IMR-90 (cell line): ENCODE measurements at regions not wholly inside any gene's neighbourhood (a gene's known extent, or its start where the extent isn't known, plus 50 kb on each side); places are given as distances from the start of the nearest gene placed in this dataset.

Experiments
- ATAC-seq: fragments of 200-7000 bp; cut with Tn5 transposase; 2 replicates; pipeline ENCODE4 v1.9.1; 2020; ENCODE audit warnings: low read depth, mild to moderate bottlenecking, moderate library complexity
- BruUV-seq: library from RNA; stranded (reverse); fragments of 400-500 nt; replicated peaks from 2 replicates; lab custom pipeline; 2021; lab: Mats Ljungman, UMichigan
- CTCF ChIA-PET: fragments of 300-600 bp; formaldehyde crosslinking; extraction: SDS; loops from one replicate; lab custom pipeline; 2021; ENCODE audit warnings: antibody characterized with exemption; lab: Yijun Ruan, JAX
- POLR2A ChIA-PET: fragments of 300-600 bp; sonication (Branson Sonifier 250); formaldehyde crosslinking; loops from one replicate; lab custom pipeline; 2022; ENCODE audit warnings: antibody characterized with exemption; ENCODE audit not compliant: unreplicated experiment; lab: Charles Lee
- DNase-seq: peaks from one replicate; pipeline ENCODE4 v3.0.0; 2013
- H2AFZ ChIP-seq: replicated peaks from 2 replicates; pipeline ENCODE3; 2013; ENCODE audit warnings: low read length, mild to moderate bottlenecking; ENCODE audit not compliant: poor library complexity
- H2AK5ac ChIP-seq: 2 replicates; pipeline ENCODE4 v1.6.1; 2013; ENCODE audit warnings: low read depth, low read length, inconsistent platforms
- H2AK9ac ChIP-seq: replicated peaks from 2 replicates; pipeline ENCODE3; 2013; ENCODE audit warnings: mild to moderate bottlenecking, low read depth, low read length, moderate library complexity; ENCODE audit not compliant: poor library complexity
- H2BK120ac ChIP-seq: 2 replicates; pipeline ENCODE4 v1.6.1; 2013; ENCODE audit warnings: low read depth, low read length, inconsistent platforms
- H2BK15ac ChIP-seq: 3 replicates; pipeline ENCODE4 v1.6.1; 2013; ENCODE audit warnings: low read depth, low read length, inconsistent platforms
- H2BK20ac ChIP-seq: 2 replicates; pipeline ENCODE4 v1.6.1; 2013; ENCODE audit warnings: low read depth, mild to moderate bottlenecking, inconsistent platforms, low read length, moderate library complexity
- H2BK5ac ChIP-seq: 2 replicates; pipeline ENCODE4 v1.6.1; 2013; ENCODE audit warnings: mild to moderate bottlenecking, low read depth, low read length, inconsistent platforms; ENCODE audit not compliant: poor library complexity, severe bottlenecking
- H3K14ac ChIP-seq: replicated peaks from 2 replicates; pipeline ENCODE4 v1.6.1; 2013; ENCODE audit warnings: low read depth, low read length, inconsistent platforms
- H3K18ac ChIP-seq: 2 replicates; pipeline ENCODE4 v1.6.1; 2013; ENCODE audit warnings: low read depth, low read length, control low read depth
- H3K23ac ChIP-seq: 2 replicates; pipeline ENCODE4 v1.6.1; 2013; ENCODE audit warnings: low read depth, low read length, inconsistent platforms
- H3K27ac ChIP-seq: 2 replicates; pipeline ENCODE4 v1.5.1; 2013; ENCODE audit warnings: mild to moderate bottlenecking, control low read depth, low read length; ENCODE audit not compliant: insufficient read depth
- H3K27me3 ChIP-seq: 2 replicates; pipeline ENCODE4 v1.6.1; 2013; ENCODE audit warnings: low read length; ENCODE audit not compliant: control insufficient read depth, insufficient read depth
- H3K36me3 ChIP-seq: 2 replicates; pipeline ENCODE4 v1.6.1; 2013; ENCODE audit warnings: low read length, mixed read lengths; ENCODE audit not compliant: control insufficient read depth, insufficient read depth
- H3K4ac ChIP-seq: 2 replicates; pipeline ENCODE4 v1.6.1; 2013; ENCODE audit warnings: low read depth, low read length, inconsistent platforms
- H3K4me1 ChIP-seq: 2 replicates; pipeline ENCODE4 v1.6.1; 2013; ENCODE audit warnings: low read length, mixed read lengths; ENCODE audit not compliant: control insufficient read depth, insufficient read depth
- H3K4me2 ChIP-seq: 2 replicates; pipeline ENCODE4 v1.6.1; 2013; ENCODE audit warnings: low read depth, mild to moderate bottlenecking, control low read depth, low read length, moderate library complexity
- H3K4me3 ChIP-seq: 2 replicates; pipeline ENCODE4 v1.5.1; 2013; ENCODE audit warnings: low read depth, mild to moderate bottlenecking, control low read depth, low read length, moderate library complexity; ENCODE audit not compliant: insufficient read depth
- H3K56ac ChIP-seq: 2 replicates; pipeline ENCODE4 v1.6.1; 2013; ENCODE audit warnings: low read length, inconsistent platforms; ENCODE audit not compliant: insufficient read depth; ENCODE audit errors: extremely low read depth
- H3K79me1 ChIP-seq, 2 experiments: 2 replicates each; pipeline ENCODE4 v1.6.1; 2013; ENCODE audit warnings: low read length in 2 of 2, inconsistent platforms in 1 of 2, low read depth in 1 of 2
- H3K9ac ChIP-seq: 2 replicates; pipeline ENCODE4 v1.6.1; 2013; ENCODE audit warnings: low read depth, low read length, control low read depth
- H3K9me1 ChIP-seq: 2 replicates; pipeline ENCODE4 v1.6.1; 2013; ENCODE audit warnings: low read length, inconsistent platforms; ENCODE audit not compliant: insufficient read depth
- H3K9me3 ChIP-seq: 2 replicates; pipeline ENCODE4 v1.6.1; 2013; ENCODE audit warnings: low read length; ENCODE audit not compliant: control insufficient read depth, insufficient read depth
- H4K20me1 ChIP-seq: 2 replicates; pipeline ENCODE4 v1.6.1; 2013; ENCODE audit warnings: low read length, inconsistent platforms; ENCODE audit not compliant: insufficient read depth
- H4K5ac ChIP-seq: 2 replicates; pipeline ENCODE4 v1.6.1; 2013; ENCODE audit warnings: mild to moderate bottlenecking, low read depth, low read length, control low read depth
- H4K8ac ChIP-seq, 2 experiments: 2 replicates each; pipeline ENCODE4 v1.6.1; 2013; ENCODE audit warnings: low read depth in 2 of 2, low read length in 2 of 2, control low read depth in 1 of 2, inconsistent platforms in 1 of 2
- H4K91ac ChIP-seq: 2 replicates; pipeline ENCODE4 v1.6.1; 2013; ENCODE audit warnings: low read depth, low read length, inconsistent platforms; ENCODE audit not compliant: insufficient read depth
- MXI1 ChIP-seq: IDR thresholded peaks from 2 replicates; pipeline ENCODE4 v1.6.1; 2012; ENCODE audit warnings: low read depth, mild to moderate bottlenecking, low read length, moderate library complexity, borderline replicate concordance
- NFE2L2 ChIP-seq: fragments of 150-350 bp; IDR thresholded peaks from 2 replicates; pipeline ENCODE4 v1.6.1; 2016; ENCODE audit warnings: low read depth, mild to moderate bottlenecking, low read length
- RCOR1 ChIP-seq: IDR thresholded peaks from 2 replicates; pipeline ENCODE4 v1.6.1; 2012; ENCODE audit warnings: mild to moderate bottlenecking, low read length, improper control_type of control experiment; ENCODE audit not compliant: insufficient replicate concordance
- SMC3 ChIP-seq: fragments of 150-350 bp; IDR thresholded peaks from 2 replicates; pipeline ENCODE4 v1.6.1; 2016; ENCODE audit warnings: low read depth, mild to moderate bottlenecking, antibody characterized with exemption, low read length, moderate library complexity
- WGBS, 2 experiments: methylation state at CpG; one replicate each; pipeline versions ENCODE4 v1.1.5 to v1.1.7; 2013; ENCODE audit warnings: missing lambda C conversion rate in 2 of 2; ENCODE audit not compliant: insufficient read length in 1 of 2; ENCODE audit errors: extremely low coverage in 2 of 2; 5-methylcytosine and 5-hydroxymethylcytosine counted together
- dilution Hi-C: fragments of 300-500 bp; cut with HindIII; formaldehyde crosslinking; loops from one replicate; pipeline ENCODE4 v1.14.3; 2018; ENCODE audit warnings: low sequenced_read_pairs; ENCODE audit not compliant: unreplicated experiment
- in situ Hi-C: fragments of 300-500 bp; cut with MboI; formaldehyde crosslinking; loops from 3 replicates; pipeline ENCODE4 v1.14.3; 2019; ENCODE audit warnings: low sequenced_read_pairs, inconsistent platforms, mixed read lengths
- intact Hi-C: fragments of 100-400 bp; cut with micrococcal nuclease; formaldehyde crosslinking; loops from 2 replicates; pipeline ENCODE4 v1.10.0; 2022
- TF ChIP-seq, protein P1 (sequence below): conservative IDR thresholded peaks from 2 replicates; pipeline ENCODE4 v1.5.1; 2012; ENCODE audit warnings: mild to moderate bottlenecking, low read depth, low read length, improper control_type of control experiment

- POLR2A ChIA-PET = no interaction called here
- no peak overlapping the region for H4K91ac ChIP-seq
- H3K14ac ChIP-seq = no peak overlapping the region
- H2BK20ac ChIP-seq = no peak overlapping the region
- no peak overlapping the region for H2AFZ ChIP-seq
- no peak overlapping the region for H2AK5ac ChIP-seq
- no peak overlapping the region for H3K9ac ChIP-seq
- TF ChIP-seq SMC3 (no peak), MXI1 (no peak), RCOR1 (no peak), NFE2L2 (no peak)
- TF ChIP-seq, protein P1, sequence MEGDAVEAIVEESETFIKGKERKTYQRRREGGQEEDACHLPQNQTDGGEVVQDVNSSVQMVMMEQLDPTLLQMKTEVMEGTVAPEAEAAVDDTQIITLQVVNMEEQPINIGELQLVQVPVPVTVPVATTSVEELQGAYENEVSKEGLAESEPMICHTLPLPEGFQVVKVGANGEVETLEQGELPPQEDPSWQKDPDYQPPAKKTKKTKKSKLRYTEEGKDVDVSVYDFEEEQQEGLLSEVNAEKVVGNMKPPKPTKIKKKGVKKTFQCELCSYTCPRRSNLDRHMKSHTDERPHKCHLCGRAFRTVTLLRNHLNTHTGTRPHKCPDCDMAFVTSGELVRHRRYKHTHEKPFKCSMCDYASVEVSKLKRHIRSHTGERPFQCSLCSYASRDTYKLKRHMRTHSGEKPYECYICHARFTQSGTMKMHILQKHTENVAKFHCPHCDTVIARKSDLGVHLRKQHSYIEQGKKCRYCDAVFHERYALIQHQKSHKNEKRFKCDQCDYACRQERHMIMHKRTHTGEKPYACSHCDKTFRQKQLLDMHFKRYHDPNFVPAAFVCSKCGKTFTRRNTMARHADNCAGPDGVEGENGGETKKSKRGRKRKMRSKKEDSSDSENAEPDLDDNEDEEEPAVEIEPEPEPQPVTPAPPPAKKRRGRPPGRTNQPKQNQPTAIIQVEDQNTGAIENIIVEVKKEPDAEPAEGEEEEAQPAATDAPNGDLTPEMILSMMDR = no peak
- H3K4me1 ChIP-seq = no peaks in the 10 kb centered on the region
- no peak overlapping the region for H4K5ac ChIP-seq
- H3K9me3 ChIP-seq = no peaks in the 10 kb centered on the region
- intact Hi-C loops (loop anchor here (10.0 kb wide), 1 partner anchor 486 kb away; no protein-coding TSS in a partner anchor), in situ Hi-C loops (no loop called here), dilution Hi-C loops (no loop called here)
- no peaks in the 10 kb centered on the region for H3K27me3 ChIP-seq
- H2BK15ac ChIP-seq = no peak overlapping the region
- CTCF ChIA-PET = no interaction called here
- no peak overlapping the region for H3K4me2 ChIP-seq
- H3K4me3 ChIP-seq = no peak overlapping the region
- no peak overlapping the region for H4K8ac ChIP-seq
- H2BK5ac ChIP-seq = no peak overlapping the region
- H3K36me3 ChIP-seq = no peaks in the 10 kb centered on the region
- H3K18ac ChIP-seq = no peak overlapping the region
- WGBS, 2 experiments = no CpG with 5 or more reads among the region's 3 CpGs
- ATAC-seq (no peak), DNase-seq (no peak)
- no peak overlapping the region for H3K4ac ChIP-seq
- no TSS peak for BruUV-seq
- H3K23ac ChIP-seq = no peak overlapping the region
- no peaks in the 10 kb centered on the region for H3K79me1 ChIP-seq
- H3K9me1 ChIP-seq = no peaks in the 10 kb centered on the region
- H4K20me1 ChIP-seq = no peaks in the 10 kb centered on the region
- H2AK9ac ChIP-seq = no peak overlapping the region
- no peak overlapping the region for H3K56ac ChIP-seq
- no peak overlapping the region for H3K27ac ChIP-seq
- H2BK120ac ChIP-seq = no peak overlapping the region
These were observed 125.8 kb downstream of the P2RY1 start for GRCh38 chr3:152960684-152961083.
